HEK293 (cell line): ENCODE measurements at regions not wholly inside any gene's neighbourhood (a gene's known extent, or its start where the extent isn't known, plus 50 kb on each side); places are given as distances from the start of the nearest gene placed in this dataset.

Experiments
- ZNF138 ChIP-seq: fragments of 450-650 bp; formaldehyde crosslinking; IDR thresholded peaks from 2 replicates; pipeline ENCODE4 v1.5.1; 2016; ENCODE audit warnings: missing biosample characterization, missing genetic modification characterization, borderline replicate concordance
- ZNF239 ChIP-seq: fragments of 450-650 bp; formaldehyde crosslinking; IDR thresholded peaks from 2 replicates; pipeline ENCODE4 v1.5.1; 2016; ENCODE audit warnings: missing biosample characterization, missing genetic modification characterization
- ZNF274 ChIP-seq, 2 experiments: fragments of 200-500 bp in 1 of 2; fragments of 450-650 bp in 1 of 2; sonication (Bioruptor generic) in 1 of 2; formaldehyde crosslinking in 1 of 2; IDR thresholded peaks; 2 replicates each; pipeline versions ENCODE4 v1.5.1 to v1.6.1; 2014 to 2016; ENCODE audit warnings: borderline replicate concordance in 1 of 2, inconsistent platforms in 1 of 2, low read length in 1 of 2, missing biosample characterization in 1 of 2, missing genetic modification characterization in 1 of 2
- ZNF311 ChIP-seq: fragments of 450-650 bp; formaldehyde crosslinking; IDR thresholded peaks from 2 replicates; pipeline ENCODE4 v1.5.1; 2017; ENCODE audit warnings: missing biosample characterization, missing genetic modification characterization, borderline replicate concordance
- ZNF335 ChIP-seq: fragments of 450-650 bp; formaldehyde crosslinking; conservative IDR thresholded peaks from 2 replicates; pipeline ENCODE4 v1.5.1; 2016; ENCODE audit warnings: missing biosample characterization, missing genetic modification characterization
- ZNF416 ChIP-seq: fragments of 450-650 bp; formaldehyde crosslinking; IDR thresholded peaks from 2 replicates; pipeline ENCODE4 v1.5.1; 2016; ENCODE audit warnings: missing biosample characterization, missing genetic modification characterization
- ZNF501 ChIP-seq: fragments of 450-650 bp; formaldehyde crosslinking; IDR thresholded peaks from 2 replicates; pipeline ENCODE4 v1.5.1; 2016; ENCODE audit warnings: missing biosample characterization, missing genetic modification characterization
- ZNF660 ChIP-seq: fragments of 450-650 bp; IDR thresholded peaks from 2 replicates; pipeline ENCODE4 v1.5.1; 2018; ENCODE audit warnings: missing biosample characterization, mild to moderate bottlenecking, missing genetic modification characterization
- ZNF776 ChIP-seq: fragments of 450-650 bp; formaldehyde crosslinking; IDR thresholded peaks from 2 replicates; pipeline ENCODE4 v1.5.0; 2017; ENCODE audit warnings: missing biosample characterization, missing genetic modification characterization, borderline replicate concordance
- ZNF791 ChIP-seq: fragments of 450-650 bp; formaldehyde crosslinking; IDR thresholded peaks from 2 replicates; pipeline ENCODE4 v1.5.1; 2016; ENCODE audit warnings: missing biosample characterization, missing genetic modification characterization
- TF ChIP-seq, protein P1 (sequence below): fragments of 450-650 bp; formaldehyde crosslinking; IDR thresholded peaks from 2 replicates; pipeline ENCODE4 v1.5.1; 2016; ENCODE audit warnings: missing biosample characterization, missing genetic modification characterization
- TF ChIP-seq, protein P2 (sequence below): fragments of 450-650 bp; formaldehyde crosslinking; IDR thresholded peaks from 2 replicates; pipeline ENCODE4 v1.5.1; 2016; ENCODE audit warnings: missing biosample characterization, missing genetic modification characterization
- TF ChIP-seq, protein P3 (sequence below): fragments of 450-650 bp; formaldehyde crosslinking; IDR thresholded peaks from 2 replicates; pipeline ENCODE4 v1.5.1; 2016; ENCODE audit warnings: missing biosample characterization, missing genetic modification characterization
- TF ChIP-seq, protein P4 (sequence below): sonication (generic); formaldehyde crosslinking; IDR thresholded peaks from 2 replicates; pipeline ENCODE4 v1.8.1; 2022; ENCODE audit warnings: mild to moderate bottlenecking, moderate library complexity, missing genetic modification reagents

DNA sequence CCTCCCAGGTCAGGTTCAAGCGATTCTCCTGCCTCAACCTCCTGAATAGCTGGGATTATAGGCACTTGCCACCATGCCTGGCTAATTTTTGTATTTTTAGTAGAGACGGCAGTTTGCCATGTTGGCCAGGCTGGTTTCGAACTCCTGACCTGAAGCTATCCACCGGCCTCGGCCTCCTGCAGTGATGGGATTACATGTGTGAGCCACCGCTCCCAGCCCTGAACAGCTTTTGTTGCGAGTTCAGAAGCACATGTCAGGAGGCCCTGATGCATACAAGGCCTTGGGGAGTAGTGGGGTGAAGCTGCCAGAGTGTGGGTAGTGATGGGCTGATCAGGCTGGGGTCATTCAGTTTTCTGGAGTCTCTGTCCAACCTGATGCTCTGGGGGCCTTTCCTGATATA lies 117.0 kb upstream of the C11orf87 start:
- TF ChIP-seq ZNF416 (tag by site-specific recombination): no peak
- TF ChIP-seq, protein P1, sequence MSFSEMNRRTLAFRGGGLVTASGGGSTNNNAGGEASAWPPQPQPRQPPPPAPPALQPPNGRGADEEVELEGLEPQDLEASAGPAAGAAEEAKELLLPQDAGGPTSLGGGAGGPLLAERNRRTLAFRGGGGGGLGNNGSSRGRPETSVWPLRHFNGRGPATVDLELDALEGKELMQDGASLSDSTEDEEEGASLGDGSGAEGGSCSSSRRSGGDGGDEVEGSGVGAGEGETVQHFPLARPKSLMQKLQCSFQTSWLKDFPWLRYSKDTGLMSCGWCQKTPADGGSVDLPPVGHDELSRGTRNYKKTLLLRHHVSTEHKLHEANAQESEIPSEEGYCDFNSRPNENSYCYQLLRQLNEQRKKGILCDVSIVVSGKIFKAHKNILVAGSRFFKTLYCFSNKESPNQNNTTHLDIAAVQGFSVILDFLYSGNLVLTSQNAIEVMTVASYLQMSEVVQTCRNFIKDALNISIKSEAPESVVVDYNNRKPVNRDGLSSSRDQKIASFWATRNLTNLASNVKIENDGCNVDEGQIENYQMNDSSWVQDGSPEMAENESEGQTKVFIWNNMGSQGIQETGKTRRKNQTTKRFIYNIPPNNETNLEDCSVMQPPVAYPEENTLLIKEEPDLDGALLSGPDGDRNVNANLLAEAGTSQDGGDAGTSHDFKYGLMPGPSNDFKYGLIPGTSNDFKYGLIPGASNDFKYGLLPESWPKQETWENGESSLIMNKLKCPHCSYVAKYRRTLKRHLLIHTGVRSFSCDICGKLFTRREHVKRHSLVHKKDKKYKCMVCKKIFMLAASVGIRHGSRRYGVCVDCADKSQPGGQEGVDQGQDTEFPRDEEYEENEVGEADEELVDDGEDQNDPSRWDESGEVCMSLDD (tag by site-specific recombination): no peak
- no peak for TF ChIP-seq ZNF274 (IDR thresholded peaks at IDR 0.05; ENCODE audit: low read length)
- no peak for TF ChIP-seq ZNF274 (tag by site-specific recombination; IDR thresholded peaks at IDR 0.05; ENCODE audit: borderline replicate concordance)
- TF ChIP-seq ZNF239 (tag by site-specific recombination): no peak
- TF ChIP-seq, protein P2, sequence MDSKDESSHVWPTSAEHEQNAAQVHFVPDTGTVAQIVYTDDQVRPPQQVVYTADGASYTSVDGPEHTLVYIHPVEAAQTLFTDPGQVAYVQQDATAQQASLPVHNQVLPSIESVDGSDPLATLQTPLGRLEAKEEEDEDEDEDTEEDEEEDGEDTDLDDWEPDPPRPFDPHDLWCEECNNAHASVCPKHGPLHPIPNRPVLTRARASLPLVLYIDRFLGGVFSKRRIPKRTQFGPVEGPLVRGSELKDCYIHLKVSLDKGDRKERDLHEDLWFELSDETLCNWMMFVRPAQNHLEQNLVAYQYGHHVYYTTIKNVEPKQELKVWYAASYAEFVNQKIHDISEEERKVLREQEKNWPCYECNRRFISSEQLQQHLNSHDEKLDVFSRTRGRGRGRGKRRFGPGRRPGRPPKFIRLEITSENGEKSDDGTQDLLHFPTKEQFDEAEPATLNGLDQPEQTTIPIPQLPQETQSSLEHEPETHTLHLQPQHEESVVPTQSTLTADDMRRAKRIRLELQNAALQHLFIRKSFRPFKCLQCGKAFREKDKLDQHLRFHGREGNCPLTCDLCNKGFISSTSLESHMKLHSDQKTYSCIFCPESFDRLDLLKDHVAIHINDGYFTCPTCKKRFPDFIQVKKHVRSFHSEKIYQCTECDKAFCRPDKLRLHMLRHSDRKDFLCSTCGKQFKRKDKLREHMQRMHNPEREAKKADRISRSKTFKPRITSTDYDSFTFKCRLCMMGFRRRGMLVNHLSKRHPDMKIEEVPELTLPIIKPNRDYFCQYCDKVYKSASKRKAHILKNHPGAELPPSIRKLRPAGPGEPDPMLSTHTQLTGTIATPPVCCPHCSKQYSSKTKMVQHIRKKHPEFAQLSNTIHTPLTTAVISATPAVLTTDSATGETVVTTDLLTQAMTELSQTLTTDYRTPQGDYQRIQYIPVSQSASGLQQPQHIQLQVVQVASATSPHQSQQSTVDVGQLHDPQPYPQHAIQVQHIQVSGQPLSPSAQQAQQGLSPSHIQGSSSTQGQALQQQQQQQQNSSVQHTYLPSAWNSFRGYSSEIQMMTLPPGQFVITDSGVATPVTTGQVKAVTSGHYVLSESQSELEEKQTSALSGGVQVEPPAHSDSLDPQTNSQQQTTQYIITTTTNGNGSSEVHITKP (tag by site-specific recombination): no peak
- TF ChIP-seq, protein P3, sequence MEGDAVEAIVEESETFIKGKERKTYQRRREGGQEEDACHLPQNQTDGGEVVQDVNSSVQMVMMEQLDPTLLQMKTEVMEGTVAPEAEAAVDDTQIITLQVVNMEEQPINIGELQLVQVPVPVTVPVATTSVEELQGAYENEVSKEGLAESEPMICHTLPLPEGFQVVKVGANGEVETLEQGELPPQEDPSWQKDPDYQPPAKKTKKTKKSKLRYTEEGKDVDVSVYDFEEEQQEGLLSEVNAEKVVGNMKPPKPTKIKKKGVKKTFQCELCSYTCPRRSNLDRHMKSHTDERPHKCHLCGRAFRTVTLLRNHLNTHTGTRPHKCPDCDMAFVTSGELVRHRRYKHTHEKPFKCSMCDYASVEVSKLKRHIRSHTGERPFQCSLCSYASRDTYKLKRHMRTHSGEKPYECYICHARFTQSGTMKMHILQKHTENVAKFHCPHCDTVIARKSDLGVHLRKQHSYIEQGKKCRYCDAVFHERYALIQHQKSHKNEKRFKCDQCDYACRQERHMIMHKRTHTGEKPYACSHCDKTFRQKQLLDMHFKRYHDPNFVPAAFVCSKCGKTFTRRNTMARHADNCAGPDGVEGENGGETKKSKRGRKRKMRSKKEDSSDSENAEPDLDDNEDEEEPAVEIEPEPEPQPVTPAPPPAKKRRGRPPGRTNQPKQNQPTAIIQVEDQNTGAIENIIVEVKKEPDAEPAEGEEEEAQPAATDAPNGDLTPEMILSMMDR (tag by site-specific recombination): no peak
- TF ChIP-seq ZNF791: no peak
- TF ChIP-seq ZNF335 (tag by site-specific recombination): no peak
- no peak for TF ChIP-seq ZNF311 (tag by site-specific recombination)
- TF ChIP-seq ZNF501 (tag by site-specific recombination): no peak
- no peak for TF ChIP-seq ZNF660 (tag by site-specific recombination)
- TF ChIP-seq ZNF776 (tag by site-specific recombination): no peak
- no peak for TF ChIP-seq ZNF138
- TF ChIP-seq, protein P4, sequence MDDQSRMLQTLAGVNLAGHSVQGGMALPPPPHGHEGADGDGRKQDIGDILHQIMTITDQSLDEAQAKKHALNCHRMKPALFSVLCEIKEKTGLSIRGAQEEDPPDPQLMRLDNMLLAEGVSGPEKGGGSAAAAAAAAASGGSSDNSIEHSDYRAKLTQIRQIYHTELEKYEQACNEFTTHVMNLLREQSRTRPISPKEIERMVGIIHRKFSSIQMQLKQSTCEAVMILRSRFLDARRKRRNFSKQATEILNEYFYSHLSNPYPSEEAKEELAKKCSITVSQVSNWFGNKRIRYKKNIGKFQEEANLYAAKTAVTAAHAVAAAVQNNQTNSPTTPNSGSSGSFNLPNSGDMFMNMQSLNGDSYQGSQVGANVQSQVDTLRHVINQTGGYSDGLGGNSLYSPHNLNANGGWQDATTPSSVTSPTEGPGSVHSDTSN (CRISPR knock-in tag): no peak
